Fibroblast of skin of right quadriceps (primary cell): ENCODE measurements at regions not wholly inside any gene's neighbourhood (a gene's known extent, or its start where the extent isn't known, plus 50 kb on each side); places are given as distances from the start of the nearest gene placed in this dataset.

ENCODE experiments used
- DNase-seq: peaks from one replicate; pipeline ENCODE4 v3.0.0-alpha.2; 2013

DNA sequence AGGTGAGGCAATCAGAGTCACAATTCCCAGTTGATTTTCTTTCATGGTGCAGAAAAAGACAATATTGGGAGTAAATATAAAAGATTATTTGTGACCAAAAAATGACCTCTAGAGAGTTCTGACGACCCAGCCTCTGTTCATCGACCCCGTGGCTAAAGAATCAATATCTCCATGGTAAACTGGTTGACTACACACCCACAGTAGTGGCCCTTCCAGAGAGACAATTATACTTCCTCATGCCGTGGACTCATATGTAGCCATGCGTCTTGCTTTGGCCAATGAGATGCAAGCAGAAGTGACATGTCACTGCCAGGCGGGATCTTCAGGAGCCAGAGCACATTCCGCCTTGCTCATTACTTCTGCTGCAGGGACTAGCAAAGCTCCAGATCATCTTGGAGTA, 163.3 kb upstream of the RAD23B start:
- DNase-seq = no peak

DNA sequence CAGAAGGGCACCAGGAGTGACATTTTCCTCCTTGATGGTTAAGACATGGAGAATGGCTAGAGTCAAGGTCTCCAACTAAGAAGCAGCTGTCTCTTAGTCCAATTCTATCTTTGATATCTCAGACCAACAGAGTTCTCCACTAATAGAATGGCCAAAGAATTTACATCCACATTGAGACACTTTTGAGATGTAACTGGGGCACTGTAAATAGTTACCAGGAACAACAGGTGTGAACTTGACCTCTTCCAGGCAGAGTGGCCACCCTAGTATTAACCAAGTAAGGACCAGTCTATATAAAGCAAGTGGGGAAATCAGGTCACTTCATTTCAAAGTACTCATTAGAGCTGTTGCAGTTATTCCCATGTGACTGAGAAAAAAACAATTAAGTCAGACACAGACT, 159.7 kb upstream of the RAD23B start:
- no peak for DNase-seq

DNA sequence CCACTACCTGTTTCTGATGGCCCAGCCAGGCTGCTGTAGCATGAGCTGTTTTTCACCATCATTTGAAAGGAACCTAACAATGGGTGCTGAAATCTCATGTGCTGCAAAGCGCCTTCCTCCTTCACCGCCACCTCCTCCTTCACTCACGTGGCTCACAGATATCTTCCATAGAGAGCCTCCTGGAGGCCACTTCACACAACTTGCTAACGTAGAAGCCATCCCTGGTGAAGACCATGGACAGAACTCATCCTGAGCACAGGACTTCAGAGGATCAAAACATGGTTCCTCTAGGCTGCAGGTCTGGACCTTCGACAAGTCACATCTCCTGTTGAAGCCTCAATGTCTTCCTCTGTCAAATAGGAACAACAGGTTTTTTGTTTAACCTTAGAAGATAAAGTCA, 155.5 kb upstream of the RAD23B start:
- DNase-seq = no peak

- DNase-seq = no peak
Measured at GRCh38 chr9:107131108-107131799, 151.8 kb upstream of the RAD23B start.

GRCh38 chr9:107136296-107136695, 146.8 kb upstream of the RAD23B start:
- DNase-seq = no peak

DNA sequence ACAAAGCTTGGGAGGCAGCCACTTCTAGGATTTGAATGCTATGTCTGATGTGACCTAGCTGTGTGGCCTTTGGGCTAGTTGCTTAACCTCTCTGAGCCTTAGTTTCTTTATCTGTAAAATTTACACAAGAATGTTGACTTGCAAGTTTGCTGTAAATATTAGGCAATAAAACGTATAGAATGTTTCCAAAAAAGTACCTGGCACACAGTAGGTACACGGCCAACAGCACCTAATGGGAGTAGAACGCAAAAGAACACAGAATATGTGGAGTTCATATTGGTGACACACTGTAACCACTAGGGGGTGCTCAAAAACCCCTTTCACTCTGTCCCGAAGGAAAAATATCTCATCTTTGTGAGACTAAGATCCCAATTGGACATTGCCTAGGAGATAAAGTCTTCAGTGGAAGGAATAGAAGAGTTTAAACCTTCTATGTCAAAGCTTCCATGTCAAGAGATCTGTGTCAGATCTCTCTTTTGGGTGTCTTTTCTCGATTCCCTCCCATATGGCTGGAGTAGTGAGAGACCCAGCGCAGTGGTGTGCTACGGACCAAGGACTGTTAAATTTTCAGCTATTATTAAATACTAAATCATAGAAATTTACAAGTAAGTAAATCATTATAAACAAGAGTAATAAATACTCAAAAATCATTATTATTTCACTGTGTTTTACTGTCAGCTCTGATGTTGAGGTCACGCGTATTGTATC, 145.4 kb upstream of the RAD23B start:
- peak; percentile 40 for DNase-seq

DNA sequence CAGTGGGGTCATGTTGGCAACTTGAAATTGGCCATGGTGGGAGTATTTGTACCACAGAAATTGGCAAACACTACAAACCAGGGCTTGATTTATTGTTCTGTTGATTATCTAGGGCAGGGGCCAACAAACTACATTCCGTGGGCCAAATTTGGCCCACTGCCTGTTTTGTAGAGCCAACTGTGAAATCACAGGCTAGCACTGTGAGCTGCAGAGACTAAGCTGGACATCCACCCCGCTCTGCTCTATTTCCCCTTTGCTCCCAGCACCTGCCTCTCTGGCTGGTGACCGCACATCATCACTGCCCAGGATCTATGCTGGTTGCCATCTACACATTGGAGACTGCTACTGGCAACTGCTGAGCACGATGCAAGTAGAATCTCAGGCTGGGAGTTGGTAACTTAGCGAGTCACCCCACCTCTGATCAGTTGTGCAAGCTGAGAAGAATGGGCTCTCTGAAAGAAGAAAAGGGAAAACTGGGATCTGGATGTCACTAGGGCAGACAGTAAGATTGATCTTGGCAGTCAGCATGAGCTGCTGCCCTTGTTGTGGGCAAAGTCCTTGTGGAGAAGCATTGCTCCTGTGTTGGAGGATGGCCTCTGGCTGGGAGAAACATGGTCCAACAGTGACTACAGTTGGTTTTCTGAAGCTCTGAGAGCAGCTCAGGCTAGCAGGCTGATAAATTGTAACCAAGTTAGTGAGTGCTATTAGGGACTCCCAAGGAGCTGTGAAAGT, 144.7 kb upstream of the RAD23B start:
- DNase-seq = peak; percentile 19

DNA sequence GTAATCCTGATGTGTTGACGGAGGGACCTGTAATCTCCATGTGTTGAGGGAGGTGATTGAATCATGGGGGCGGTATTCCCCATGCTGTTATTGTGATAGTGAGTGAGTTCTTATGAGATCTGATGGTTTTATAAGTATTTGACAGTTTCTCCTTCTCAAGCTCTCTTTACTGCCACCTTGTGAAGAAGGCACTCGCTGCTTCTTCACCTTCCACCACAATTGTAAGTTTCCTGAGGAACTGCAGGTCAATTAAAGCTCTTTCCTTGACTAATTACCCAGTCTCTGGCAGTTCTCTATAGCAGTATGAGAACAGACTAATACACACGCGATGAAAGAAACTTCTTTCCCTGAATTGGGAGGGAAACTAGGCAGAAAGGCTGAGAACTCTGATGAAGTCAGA, 141.1 kb upstream of the RAD23B start:
- peak; percentile 16 for DNase-seq

DNA sequence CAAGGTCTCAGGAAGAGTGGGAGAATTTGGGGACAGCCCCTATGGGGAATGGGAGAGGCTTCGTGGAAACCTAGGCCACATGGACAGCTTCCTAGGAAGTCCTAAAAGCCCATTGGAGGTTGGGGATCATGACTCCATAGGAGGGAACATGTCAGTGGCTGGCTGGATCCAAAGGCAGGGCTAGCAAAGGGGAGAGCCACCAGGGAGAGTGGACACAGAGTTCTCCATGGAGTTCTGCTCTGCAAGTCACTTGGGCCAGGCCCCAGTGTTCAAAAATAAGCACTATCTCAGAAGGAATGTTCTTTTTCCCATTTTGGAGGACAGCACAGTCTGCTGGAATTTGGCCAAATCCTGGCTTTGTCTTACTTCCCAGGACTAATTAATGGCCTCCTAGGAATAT, 140.6 kb upstream of the RAD23B start:
- DNase-seq = no peak

DNA sequence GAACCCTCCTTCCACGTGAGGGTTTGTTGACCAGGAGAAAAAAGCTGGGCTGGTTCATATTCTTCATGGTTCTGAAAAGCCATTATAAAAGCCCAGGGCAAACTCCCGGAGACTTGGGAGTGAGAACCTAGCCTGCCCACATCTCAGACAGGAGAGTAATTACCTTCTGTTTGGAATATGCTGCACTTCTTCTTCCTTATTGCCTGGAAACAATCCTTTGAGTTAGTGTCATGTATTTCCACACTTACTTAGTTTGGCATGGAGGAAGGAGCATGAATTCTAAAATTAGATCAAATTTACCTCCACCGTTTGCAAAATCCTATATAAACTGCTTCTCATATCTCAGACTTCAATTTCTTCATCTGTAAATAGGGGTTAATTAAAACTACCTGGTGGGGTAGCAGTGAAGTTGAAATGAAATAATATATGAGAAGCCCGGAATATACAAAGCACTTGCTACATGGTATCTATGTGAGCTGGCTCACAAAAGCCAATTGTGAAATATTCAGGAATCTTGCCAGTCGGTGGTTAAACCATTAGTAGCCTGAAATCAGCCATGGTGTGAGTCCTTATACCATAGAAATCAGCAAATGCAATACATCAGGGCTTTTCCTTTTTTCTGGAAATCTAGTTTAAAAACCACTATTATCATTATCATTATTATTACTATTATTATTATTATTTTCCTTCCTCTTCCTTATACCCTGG, 140.0 kb upstream of the RAD23B start:
- DNase-seq = peak; percentile 5

- no peak for DNase-seq
Measured at GRCh38 chr9:107144475-107144874, 138.6 kb upstream of the RAD23B start.

- no peak for DNase-seq
Measured at GRCh38 chr9:107147134-107147533, 135.9 kb upstream of the RAD23B start.

GRCh38 chr9:107148216-107148615, 134.9 kb upstream of the RAD23B start:
- no peak for DNase-seq

GRCh38 chr9:107149756-107150155, 133.3 kb upstream of the RAD23B start:
- no peak for DNase-seq

DNA sequence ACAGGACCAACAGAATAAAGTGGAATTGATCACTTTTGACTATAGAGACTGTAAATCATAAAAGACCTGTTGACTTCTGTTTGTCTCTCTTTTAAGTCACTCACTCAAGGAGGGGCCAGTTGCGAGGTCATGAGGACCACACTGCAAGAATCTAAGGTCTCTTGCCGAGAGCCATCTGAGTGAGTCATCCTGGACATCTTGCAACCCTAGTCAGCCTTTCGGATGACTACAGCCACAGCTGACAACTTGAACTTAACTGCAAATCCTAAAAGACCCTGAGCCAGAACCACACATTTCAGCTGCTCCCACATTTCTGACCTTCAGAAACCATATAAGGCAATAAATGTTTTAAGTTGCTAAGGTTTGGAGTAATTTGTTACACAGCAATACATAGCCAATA, 129.7 kb upstream of the RAD23B start:
- no peak for DNase-seq

GRCh38 chr9:107154291-107154690, 128.8 kb upstream of the RAD23B start:
- DNase-seq = no peak

GRCh38 chr9:107154766-107155165, 128.3 kb upstream of the RAD23B start:
- no peak for DNase-seq

- DNase-seq = no peak
Measured at GRCh38 chr9:107155244-107155817, 127.7 kb upstream of the RAD23B start.

DNA sequence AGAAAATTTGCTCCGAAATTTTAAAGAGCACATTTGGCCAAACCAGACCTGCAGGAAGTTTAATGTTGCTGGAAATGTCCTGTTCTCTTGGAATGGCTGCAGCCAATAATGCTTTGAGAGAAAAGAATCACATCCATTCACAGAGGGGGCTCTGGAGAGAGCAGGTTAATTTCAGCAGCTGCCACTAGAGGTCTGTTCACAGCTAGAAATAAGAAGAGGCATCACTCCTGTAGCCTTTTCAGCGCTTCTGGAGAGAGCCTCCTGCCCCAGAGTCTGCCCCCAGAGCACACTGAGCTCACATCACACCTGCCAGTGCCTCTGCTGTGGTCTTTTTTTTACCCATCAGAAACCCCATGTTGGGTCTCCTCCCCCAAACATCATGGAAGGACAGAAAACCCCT, 124.8 kb upstream of the RAD23B start:
- DNase-seq = no peak

- no peak for DNase-seq
Measured at GRCh38 chr9:107161338-107161737, 121.7 kb upstream of the RAD23B start.

DNA sequence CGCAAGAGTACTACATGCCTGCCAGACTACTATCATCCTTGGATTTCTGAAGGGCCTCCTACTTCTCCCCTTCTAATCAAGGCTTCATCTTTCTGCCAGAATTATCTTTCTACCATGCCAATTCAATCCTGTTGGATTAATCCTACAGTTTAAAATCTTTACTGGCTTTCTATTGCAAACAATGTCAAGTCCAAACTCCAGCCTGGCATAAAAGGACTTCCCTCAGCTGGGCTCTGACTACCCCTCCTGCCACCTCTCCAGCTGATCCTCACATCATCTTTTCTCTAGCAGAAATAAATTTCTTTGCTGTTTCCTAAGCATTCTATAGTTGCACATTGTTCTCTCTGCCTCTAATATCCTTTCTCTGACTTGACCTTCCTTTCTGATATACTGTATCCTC, 119.7 kb upstream of the RAD23B start:
- no peak for DNase-seq

GRCh38 chr9:107169796-107170195, 113.3 kb upstream of the RAD23B start:
- no peak for DNase-seq

DNA sequence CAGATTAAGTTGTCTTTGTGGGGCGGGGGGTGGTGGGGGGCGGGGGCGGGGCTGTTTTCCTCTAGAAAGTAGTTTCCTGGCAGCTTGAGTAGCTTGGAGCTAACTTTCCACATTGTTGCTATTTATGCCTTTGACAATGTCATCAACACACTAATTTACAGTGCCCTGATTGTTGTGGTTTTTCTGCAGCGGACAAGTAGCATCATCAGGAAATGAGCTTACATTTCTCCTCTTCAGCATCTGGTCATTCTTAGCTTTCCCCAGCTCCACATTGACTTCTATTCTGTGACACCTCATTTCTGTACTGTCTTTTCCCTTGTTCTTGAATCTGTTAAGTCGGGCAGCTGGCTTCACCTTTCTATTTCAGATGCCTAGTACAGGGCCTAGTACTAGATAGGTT, 112.3 kb upstream of the RAD23B start:
- DNase-seq = peak; percentile 43
